Vagina (tissue), 2 donors: ENCODE measurements at regions not wholly inside any gene's neighbourhood (a gene's known extent, or its start where the extent isn't known, plus 50 kb on each side); places are given as distances from the start of the nearest gene placed in this dataset.

Experiments
- POLR2A ChIP-seq, 2 donors: fragments of 450-650 bp; IDR thresholded peaks; one replicate each; pipeline ENCODE4 v1.6.1; 2017; ENCODE audit warnings: antibody characterized with exemption in 2 of 2, mild to moderate bottlenecking in 2 of 2, moderate library complexity in 2 of 2
- TF ChIP-seq, protein P1 (sequence below), 3 experiments: fragments of 450-650 bp in 2 of 3; fragments of 200-600 bp in 1 of 3; sonication (generic) in 1 of 3; IDR thresholded peaks; one replicate each; pipeline ENCODE4 v1.5.1; 2017 to 2019; ENCODE audit warnings: antibody characterized with exemption in 3 of 3, mild to moderate bottlenecking in 2 of 3, moderate library complexity in 2 of 3

GRCh38 chr6:22368794-22369193 lies 72.0 kb upstream of the PRL start:
- TF ChIP-seq POLR2A (IDR thresholded peaks at IDR 0.05): no peak
- TF ChIP-seq, protein P1, sequence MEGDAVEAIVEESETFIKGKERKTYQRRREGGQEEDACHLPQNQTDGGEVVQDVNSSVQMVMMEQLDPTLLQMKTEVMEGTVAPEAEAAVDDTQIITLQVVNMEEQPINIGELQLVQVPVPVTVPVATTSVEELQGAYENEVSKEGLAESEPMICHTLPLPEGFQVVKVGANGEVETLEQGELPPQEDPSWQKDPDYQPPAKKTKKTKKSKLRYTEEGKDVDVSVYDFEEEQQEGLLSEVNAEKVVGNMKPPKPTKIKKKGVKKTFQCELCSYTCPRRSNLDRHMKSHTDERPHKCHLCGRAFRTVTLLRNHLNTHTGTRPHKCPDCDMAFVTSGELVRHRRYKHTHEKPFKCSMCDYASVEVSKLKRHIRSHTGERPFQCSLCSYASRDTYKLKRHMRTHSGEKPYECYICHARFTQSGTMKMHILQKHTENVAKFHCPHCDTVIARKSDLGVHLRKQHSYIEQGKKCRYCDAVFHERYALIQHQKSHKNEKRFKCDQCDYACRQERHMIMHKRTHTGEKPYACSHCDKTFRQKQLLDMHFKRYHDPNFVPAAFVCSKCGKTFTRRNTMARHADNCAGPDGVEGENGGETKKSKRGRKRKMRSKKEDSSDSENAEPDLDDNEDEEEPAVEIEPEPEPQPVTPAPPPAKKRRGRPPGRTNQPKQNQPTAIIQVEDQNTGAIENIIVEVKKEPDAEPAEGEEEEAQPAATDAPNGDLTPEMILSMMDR (IDR thresholded peaks at IDR 0.05): no peak
